ENCODE measurements at regions not wholly inside any gene's neighbourhood (a gene's known extent, or its start where the extent isn't known, plus 50 kb on each side); places are given as distances from the start of the nearest gene placed in this dataset.

DNA sequence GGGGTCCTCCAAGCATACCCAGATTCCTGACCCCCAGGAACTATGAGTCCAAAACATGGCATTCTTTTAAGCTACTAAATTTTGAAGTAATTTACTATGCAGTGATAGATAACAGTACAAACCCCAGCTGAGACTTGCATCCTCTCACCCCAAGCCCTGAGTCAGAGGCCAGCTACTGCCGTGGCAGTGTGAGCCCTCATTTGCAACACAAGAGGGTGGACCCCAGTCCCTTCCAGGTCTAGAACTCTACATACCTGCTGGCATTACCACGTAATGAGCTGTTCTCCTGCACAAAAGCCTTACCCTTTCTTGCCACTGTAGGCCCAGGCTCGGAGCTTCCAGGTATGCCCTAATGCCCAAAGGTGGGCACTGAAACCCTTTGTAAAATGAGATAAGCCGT lies 108.6 kb upstream of the ERCC6L2 start:
- no peak for DNase-seq

GRCh38 chr9:95764533-95765319 lies 110.8 kb upstream of the ERCC6L2 start:
- intact Hi-C loops (cut with DNase I): no loop called here

More for the DNA sequence above, 108.6 kb upstream of the ERCC6L2 start:
- Histone ChIP-seq H3K9me3 (no peaks in the 10 kb centered on the region), H3K4me1 (no peaks in the 10 kb centered on the region), H3K27ac (no peak overlapping the region), H3K36me3 (ENCODE audit: insufficient read depth in 1 of 2, low read depth in 1 of 2) (no peaks in the 10 kb centered on the region), H3K4me3 (no peak overlapping the region), H3K27me3 (ENCODE audit: insufficient read depth in 3 of 3, low read length in 2 of 3) (peaks cover 0 to 13% (median 3%) of the 10 kb centered on the region in 3 donors)
- TF ChIP-seq, protein P1, sequence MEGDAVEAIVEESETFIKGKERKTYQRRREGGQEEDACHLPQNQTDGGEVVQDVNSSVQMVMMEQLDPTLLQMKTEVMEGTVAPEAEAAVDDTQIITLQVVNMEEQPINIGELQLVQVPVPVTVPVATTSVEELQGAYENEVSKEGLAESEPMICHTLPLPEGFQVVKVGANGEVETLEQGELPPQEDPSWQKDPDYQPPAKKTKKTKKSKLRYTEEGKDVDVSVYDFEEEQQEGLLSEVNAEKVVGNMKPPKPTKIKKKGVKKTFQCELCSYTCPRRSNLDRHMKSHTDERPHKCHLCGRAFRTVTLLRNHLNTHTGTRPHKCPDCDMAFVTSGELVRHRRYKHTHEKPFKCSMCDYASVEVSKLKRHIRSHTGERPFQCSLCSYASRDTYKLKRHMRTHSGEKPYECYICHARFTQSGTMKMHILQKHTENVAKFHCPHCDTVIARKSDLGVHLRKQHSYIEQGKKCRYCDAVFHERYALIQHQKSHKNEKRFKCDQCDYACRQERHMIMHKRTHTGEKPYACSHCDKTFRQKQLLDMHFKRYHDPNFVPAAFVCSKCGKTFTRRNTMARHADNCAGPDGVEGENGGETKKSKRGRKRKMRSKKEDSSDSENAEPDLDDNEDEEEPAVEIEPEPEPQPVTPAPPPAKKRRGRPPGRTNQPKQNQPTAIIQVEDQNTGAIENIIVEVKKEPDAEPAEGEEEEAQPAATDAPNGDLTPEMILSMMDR (IDR thresholded peaks at IDR 0.05): no peak
- whole genome bisulfite sequencing, 3 donors: 84 to 90% (median 85%) methylated on average over 4 of the region's 4 CpGs
- intact Hi-C loops (cut with DNase I): no loop called here
- no peak for ATAC-seq

GRCh38 chr9:95763983-95764382 lies 111.5 kb upstream of the ERCC6L2 start:
- no peak for ATAC-seq
- Histone ChIP-seq H3K9me3 (no peaks in the 10 kb centered on the region), H3K36me3 (ENCODE audit: insufficient read depth in 1 of 2, low read depth in 1 of 2) (no peaks in the 10 kb centered on the region), H3K4me1 (no peaks in the 10 kb centered on the region), H3K4me3 (no peak overlapping the region), H3K27me3 (ENCODE audit: insufficient read depth in 3 of 3, low read length in 2 of 3) (no peaks in the 10 kb centered on the region), H3K27ac (no peak overlapping the region)
- DNase-seq: no peak
- TF ChIP-seq, protein P1 (IDR thresholded peaks at IDR 0.05): no peak
- 78 to 83% (median 79%) methylated on average over 2 of the region's 2 CpGs for WGBS, 3 donors
- intact Hi-C loops (cut with DNase I): no loop called here

More at GRCh38 chr9:95764533-95765319, 110.8 kb upstream of the ERCC6L2 start:
- H3K27me3 ChIP-seq (ENCODE audit: insufficient read depth in 3 of 3, low read length in 2 of 3): no peaks in the 10 kb centered on the region
- ATAC-seq: no peak
- no peak overlapping the region for H3K4me3 ChIP-seq
- no peak for DNase-seq
- no peak overlapping the region for H3K27ac ChIP-seq
- H3K4me1 ChIP-seq: no peaks in the 10 kb centered on the region
- no peaks in the 10 kb centered on the region for H3K36me3 ChIP-seq (ENCODE audit: insufficient read depth in 1 of 2, low read depth in 1 of 2)
- WGBS, 3 donors: 55 to 61% (median 59%) methylated on average over 19 of the region's 19 CpGs
- TF ChIP-seq, protein P1 (IDR thresholded peaks at IDR 0.05): no peak
- no peaks in the 10 kb centered on the region for H3K9me3 ChIP-seq

DNA sequence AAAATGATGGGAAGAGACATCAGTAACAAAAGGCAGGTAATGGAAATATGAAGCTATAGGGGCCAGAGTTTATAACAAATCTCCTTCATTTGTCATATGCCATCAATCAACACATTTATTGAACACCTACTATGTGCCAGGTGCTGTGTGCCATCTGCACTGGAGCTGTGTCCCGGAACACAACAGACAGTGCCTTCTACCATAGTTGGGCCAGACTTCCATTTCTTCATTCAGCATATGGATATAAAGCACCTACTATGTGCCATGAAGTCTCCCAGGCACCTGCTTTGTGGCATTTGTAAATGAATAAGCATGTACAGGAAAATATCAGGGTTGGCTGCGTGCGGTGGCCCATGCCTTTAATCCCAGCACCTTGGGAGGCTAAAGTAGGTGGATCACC lies 112.5 kb upstream of the ERCC6L2 start:
- TF ChIP-seq, protein P1 (IDR thresholded peaks at IDR 0.05): no peak
- H3K36me3 ChIP-seq (ENCODE audit: insufficient read depth in 1 of 2, low read depth in 1 of 2): no peaks in the 10 kb centered on the region
- DNase-seq (no peak), ATAC-seq (no peak)
- intact Hi-C loops (cut with DNase I): no loop called here
- no peaks in the 10 kb centered on the region for H3K4me1 ChIP-seq
- H3K9me3 ChIP-seq: no peaks in the 10 kb centered on the region
- no peaks in the 10 kb centered on the region for H3K27me3 ChIP-seq (ENCODE audit: insufficient read depth in 3 of 3, low read length in 2 of 3)
- no peak overlapping the region for H3K27ac ChIP-seq
- WGBS, 3 donors: 97 to 99% (median 99%) methylated on average over 3 of the region's 3 CpGs
- H3K4me3 ChIP-seq: no peak overlapping the region

DNA sequence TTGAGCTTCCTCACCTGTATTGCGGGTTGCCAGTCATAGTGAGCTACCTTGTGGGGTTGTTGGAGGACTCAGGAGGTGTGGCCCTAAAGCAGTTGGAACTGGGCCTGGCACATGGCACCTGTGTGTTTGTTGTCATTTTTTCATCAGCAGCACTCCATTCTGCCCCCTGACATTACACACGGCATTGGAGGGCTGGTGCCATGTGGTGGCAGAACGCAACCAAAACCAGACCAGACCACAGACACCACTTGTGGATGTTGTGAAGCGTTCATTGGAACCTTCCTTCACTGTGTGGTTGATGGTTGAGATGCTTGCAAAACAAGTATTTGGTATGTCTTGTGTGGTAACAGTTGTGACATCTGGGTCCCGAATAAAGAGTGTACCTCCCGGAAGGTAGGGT lies 113.2 kb upstream of the ERCC6L2 start:
- Histone ChIP-seq H3K27me3 (ENCODE audit: insufficient read depth in 3 of 3, low read length in 2 of 3) (no peaks in the 10 kb centered on the region), H3K4me3 (no peak overlapping the region), H3K9me3 (no peaks in the 10 kb centered on the region), H3K27ac (no peak overlapping the region), H3K4me1 (no peaks in the 10 kb centered on the region), H3K36me3 (ENCODE audit: insufficient read depth in 1 of 2, low read depth in 1 of 2) (no peaks in the 10 kb centered on the region)
- intact Hi-C loops (cut with DNase I): no loop called here
- TF ChIP-seq, protein P1 (IDR thresholded peaks at IDR 0.05): no peak
- 92 to 95% (median 93%) methylated on average over 6 of the region's 6 CpGs for WGBS, 3 donors
- DNase-seq (no peak), ATAC-seq (no peak)
